ENCODE measurements at regions not wholly inside any gene's neighbourhood (a gene's known extent, or its start where the extent isn't known, plus 50 kb on each side); places are given as distances from the start of the nearest gene placed in this dataset.
"Not testable (repeated sequence)": the region's sequence is repeated elsewhere in the genome, so short reads cannot be mapped to it uniquely, and the experiment has no call there.

- FAIRE-seq (no peak), DNase-seq (ENCODE audit: insufficient read length, low spot score) (no peak)
These were observed 434.2 kb downstream of the BCKDHB start for GRCh38 chr6:80540700-80541099.

GRCh38 chr6:80537118-80537972 is 430.9 kb downstream of the BCKDHB start:
- no peak for DNase-seq (ENCODE audit: insufficient read length, low spot score)
- FAIRE-seq = peak; percentile 64

- no peak for FAIRE-seq
- no peak for DNase-seq (ENCODE audit: insufficient read length, low spot score)
These were observed 429.6 kb downstream of the BCKDHB start for GRCh38 chr6:80535914-80536565.

GRCh38 chr6:80531681-80532619 is 425.5 kb downstream of the BCKDHB start:
- no peak for DNase-seq (ENCODE audit: insufficient read length, low spot score)
- no peak for FAIRE-seq

GRCh38 chr6:80530103-80530502 is 423.6 kb downstream of the BCKDHB start:
- DNase-seq (ENCODE audit: insufficient read length, low spot score) = no peak
- FAIRE-seq = no peak

GRCh38 chr6:80528115-80528514 is 421.6 kb downstream of the BCKDHB start:
- no peak for DNase-seq (ENCODE audit: insufficient read length, low spot score)

GRCh38 chr6:80527552-80528052 is 421.1 kb downstream of the BCKDHB start:
- DNase-seq (ENCODE audit: insufficient read length, low spot score) (no peak), FAIRE-seq (no peak)

More at GRCh38 chr6:80528115-80528514, 421.6 kb downstream of the BCKDHB start:
- FAIRE-seq = no peak

GRCh38 chr6:80523531-80523997 is 417.1 kb downstream of the BCKDHB start:
- DNase-seq (ENCODE audit: insufficient read length, low spot score) (no peak), FAIRE-seq (no peak)

- no peak for FAIRE-seq
- no peak for DNase-seq (ENCODE audit: insufficient read length, low spot score)
These were observed 416.5 kb downstream of the BCKDHB start for GRCh38 chr6:80523010-80523409.

- FAIRE-seq = no peak
- DNase-seq (ENCODE audit: insufficient read length, low spot score) = no peak
These were observed 416.1 kb downstream of the BCKDHB start for GRCh38 chr6:80522576-80522975.

GRCh38 chr6:80519811-80520594 is 413.5 kb downstream of the BCKDHB start:
- FAIRE-seq (no peak), DNase-seq (ENCODE audit: insufficient read length, low spot score) (no peak)

GRCh38 chr6:80517525-80517924 is 411.1 kb downstream of the BCKDHB start:
- no peak for FAIRE-seq

GRCh38 chr6:80510521-80510920 is 404.1 kb downstream of the BCKDHB start:
- DNase-seq (ENCODE audit: insufficient read length, low spot score); FAIRE-seq: not testable (repeated sequence)

More at GRCh38 chr6:80517525-80517924, 411.1 kb downstream of the BCKDHB start:
- no peak for DNase-seq (ENCODE audit: insufficient read length, low spot score)

- no peak for DNase-seq (ENCODE audit: insufficient read length, low spot score)
These were observed 402.6 kb downstream of the BCKDHB start for GRCh38 chr6:80508885-80509630.

GRCh38 chr6:80504882-80505281 is 398.4 kb downstream of the BCKDHB start:
- DNase-seq (ENCODE audit: insufficient read length, low spot score) (no peak), FAIRE-seq (no peak)

More at GRCh38 chr6:80508885-80509630, 402.6 kb downstream of the BCKDHB start:
- no peak for FAIRE-seq

GRCh38 chr6:80503660-80504059 is 397.2 kb downstream of the BCKDHB start:
- no peak for DNase-seq (ENCODE audit: insufficient read length, low spot score)

GRCh38 chr6:80502871-80503270 is 396.4 kb downstream of the BCKDHB start:
- DNase-seq (ENCODE audit: insufficient read length, low spot score) = no peak
- no peak for FAIRE-seq

More at GRCh38 chr6:80503660-80504059, 397.2 kb downstream of the BCKDHB start:
- no peak for FAIRE-seq

GRCh38 chr6:80501636-80502035 is 395.2 kb downstream of the BCKDHB start:
- no peak for FAIRE-seq
- no peak for DNase-seq (ENCODE audit: insufficient read length, low spot score)
